ENCODE measurements at regions not wholly inside any gene's neighbourhood (a gene's known extent, or its start where the extent isn't known, plus 50 kb on each side); places are given as distances from the start of the nearest gene placed in this dataset.

- H3K36me3 Mint-ChIP-seq (ENCODE audit: low read depth): no peaks in the 10 kb centered on the region
- no peak for DNase-seq (ENCODE audit: low spot score)
- TF ChIP-seq CTCF (IDR thresholded peaks at IDR 0.05): no peak
- no peak overlapping the region for H3K4me3 Mint-ChIP-seq (ENCODE audit: unreplicated experiment)
- peaks cover 3% of the 10 kb centered on the region for H3K9me3 Mint-ChIP-seq (ENCODE audit: low read depth)
- no peak overlapping the region for H3K27ac Mint-ChIP-seq (ENCODE audit: unreplicated experiment)
- H3K27me3 Mint-ChIP-seq (ENCODE audit: low read depth): no peaks in the 10 kb centered on the region
- no peaks in the 10 kb centered on the region for H3K4me1 Mint-ChIP-seq (ENCODE audit: low read depth)
These were observed 520.2 kb downstream of the RFC3 start for GRCh38 chr13:34338102-34338501.

- no peak overlapping the region for H3K27ac Mint-ChIP-seq (ENCODE audit: unreplicated experiment)
- no peak overlapping the region for H3K4me3 Mint-ChIP-seq (ENCODE audit: unreplicated experiment)
- no peak for TF ChIP-seq CTCF (IDR thresholded peaks at IDR 0.05)
- H3K27me3 Mint-ChIP-seq (ENCODE audit: low read depth): no peaks in the 10 kb centered on the region
- H3K4me1 Mint-ChIP-seq (ENCODE audit: low read depth): no peaks in the 10 kb centered on the region
- no peaks in the 10 kb centered on the region for H3K36me3 Mint-ChIP-seq (ENCODE audit: low read depth)
- DNase-seq (ENCODE audit: low spot score): no peak
- H3K9me3 Mint-ChIP-seq (ENCODE audit: low read depth): peaks cover 3% of the 10 kb centered on the region
These were observed 522.6 kb downstream of the RFC3 start for GRCh38 chr13:34340534-34340933.

GRCh38 chr13:34343413-34343940 lies 525.5 kb downstream of the RFC3 start:
- Mint-ChIP-seq H3K9me3 (ENCODE audit: low read depth) (no peaks in the 10 kb centered on the region), H3K4me3 (ENCODE audit: unreplicated experiment) (no peak overlapping the region), H3K27ac (ENCODE audit: unreplicated experiment) (no peak overlapping the region), H3K4me1 (ENCODE audit: low read depth) (peaks cover 14% of the 10 kb centered on the region), H3K36me3 (ENCODE audit: low read depth) (no peaks in the 10 kb centered on the region), H3K27me3 (ENCODE audit: low read depth) (no peaks in the 10 kb centered on the region)
- DNase-seq (ENCODE audit: low spot score): no peak
- TF ChIP-seq CTCF (IDR thresholded peaks at IDR 0.05): no peak

GRCh38 chr13:34344816-34345215 lies 526.9 kb downstream of the RFC3 start:
- Mint-ChIP-seq H3K4me3 (ENCODE audit: unreplicated experiment) (no peak overlapping the region), H3K27me3 (ENCODE audit: low read depth) (no peaks in the 10 kb centered on the region), H3K36me3 (ENCODE audit: low read depth) (no peaks in the 10 kb centered on the region), H3K27ac (ENCODE audit: unreplicated experiment) (no peak overlapping the region), H3K9me3 (ENCODE audit: low read depth) (no peaks in the 10 kb centered on the region), H3K4me1 (ENCODE audit: low read depth) (peaks cover 27% of the 10 kb centered on the region)
- no peak for TF ChIP-seq CTCF (IDR thresholded peaks at IDR 0.05)
- no peak for DNase-seq (ENCODE audit: low spot score)

GRCh38 chr13:34345258-34345965 lies 527.5 kb downstream of the RFC3 start:
- Mint-ChIP-seq H3K4me1 (ENCODE audit: low read depth) (peaks cover 30% of the 10 kb centered on the region), H3K27ac (ENCODE audit: unreplicated experiment) (no peak overlapping the region), H3K9me3 (ENCODE audit: low read depth) (no peaks in the 10 kb centered on the region), H3K27me3 (ENCODE audit: low read depth) (no peaks in the 10 kb centered on the region), H3K4me3 (ENCODE audit: unreplicated experiment) (no peak overlapping the region), H3K36me3 (ENCODE audit: low read depth) (no peaks in the 10 kb centered on the region)
- DNase-seq (ENCODE audit: low spot score): no peak
- TF ChIP-seq CTCF (IDR thresholded peaks at IDR 0.05): no peak
